22Rv1 (cell line): ENCODE measurements at regions not wholly inside any gene's neighbourhood (a gene's known extent, or its start where the extent isn't known, plus 50 kb on each side); places are given as distances from the start of the nearest gene placed in this dataset.

Experiments
- ZFX ChIP-seq: fragments of 450-650 bp; IDR thresholded peaks from 2 replicates; pipeline ENCODE4 v1.6.1; 2017; ENCODE audit warnings: antibody characterized with exemption, borderline replicate concordance
- TF ChIP-seq, protein P1 (sequence below): fragments of 450-650 bp; IDR thresholded peaks from 2 replicates; pipeline ENCODE4 v1.5.1; 2017; ENCODE audit warnings: mild to moderate bottlenecking

DNA sequence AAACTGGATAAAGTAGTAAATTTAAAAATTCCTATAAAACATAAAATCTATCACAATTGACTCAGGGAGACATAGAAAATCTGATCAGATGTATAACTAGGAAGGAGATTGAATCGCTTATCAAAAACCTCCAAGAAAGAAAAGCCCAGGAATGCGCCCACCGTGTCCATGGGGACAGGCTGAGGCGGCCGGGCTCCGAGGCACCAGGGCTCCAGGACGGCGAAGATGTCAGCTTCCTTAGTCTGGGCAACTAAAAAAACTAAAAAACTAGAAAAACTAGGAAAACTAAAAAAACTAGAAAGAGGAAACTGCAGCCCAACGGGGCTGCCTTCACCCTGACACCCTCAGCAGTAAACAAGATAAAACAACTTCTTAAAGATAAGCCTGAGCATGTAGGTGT, 229.0 kb upstream of the RAB4A start:
- TF ChIP-seq, protein P1, sequence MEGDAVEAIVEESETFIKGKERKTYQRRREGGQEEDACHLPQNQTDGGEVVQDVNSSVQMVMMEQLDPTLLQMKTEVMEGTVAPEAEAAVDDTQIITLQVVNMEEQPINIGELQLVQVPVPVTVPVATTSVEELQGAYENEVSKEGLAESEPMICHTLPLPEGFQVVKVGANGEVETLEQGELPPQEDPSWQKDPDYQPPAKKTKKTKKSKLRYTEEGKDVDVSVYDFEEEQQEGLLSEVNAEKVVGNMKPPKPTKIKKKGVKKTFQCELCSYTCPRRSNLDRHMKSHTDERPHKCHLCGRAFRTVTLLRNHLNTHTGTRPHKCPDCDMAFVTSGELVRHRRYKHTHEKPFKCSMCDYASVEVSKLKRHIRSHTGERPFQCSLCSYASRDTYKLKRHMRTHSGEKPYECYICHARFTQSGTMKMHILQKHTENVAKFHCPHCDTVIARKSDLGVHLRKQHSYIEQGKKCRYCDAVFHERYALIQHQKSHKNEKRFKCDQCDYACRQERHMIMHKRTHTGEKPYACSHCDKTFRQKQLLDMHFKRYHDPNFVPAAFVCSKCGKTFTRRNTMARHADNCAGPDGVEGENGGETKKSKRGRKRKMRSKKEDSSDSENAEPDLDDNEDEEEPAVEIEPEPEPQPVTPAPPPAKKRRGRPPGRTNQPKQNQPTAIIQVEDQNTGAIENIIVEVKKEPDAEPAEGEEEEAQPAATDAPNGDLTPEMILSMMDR, result no peak
- TF ChIP-seq ZFX, result no peak
